Adrenal gland (tissue), 9 donors: ENCODE measurements at regions not wholly inside any gene's neighbourhood (a gene's known extent, or its start where the extent isn't known, plus 50 kb on each side); places are given as distances from the start of the nearest gene placed in this dataset.

Source experiments
- DNase-seq, 7 donors: peaks; one replicate each; pipeline ENCODE4 v3.0.0-alpha.2; 2019 to 2020
- H3K27ac ChIP-seq, 5 donors: fragments of 200-600 bp; sonication (generic) in 4 of 5; 1 replicate in 3 of 5; 2 replicates in 2 of 5; pipeline versions ENCODE4 v1.5.1 to v1.8.0; 2016 to 2020; ENCODE audit warnings: mild to moderate bottlenecking in 1 of 5
- H3K27me3 ChIP-seq: fragments of 200-600 bp; 2 replicates; pipeline ENCODE4 v1.8.0; 2021
- H3K36me3 ChIP-seq, 2 donors: fragments of 200-600 bp; replicated peaks in 1 of 2; 1 replicate in 1 of 2; 2 replicates in 1 of 2; pipeline versions ENCODE4 v1.5.1 to v1.8.0; 2018 to 2022
- H3K4me1 ChIP-seq, 2 donors: fragments of 200-600 bp; replicated peaks in 1 of 2; 1 replicate in 1 of 2; 2 replicates in 1 of 2; pipeline versions ENCODE4 v1.5.1 to v1.8.0; 2018 to 2021
- H3K4me3 ChIP-seq, 4 donors: fragments of 200-600 bp; sonication (generic) in 3 of 4; one replicate each; pipeline ENCODE4 v1.5.1; 2016 to 2018
- H3K9me3 ChIP-seq, 3 donors: fragments of 200-600 bp; sonication (generic) in 1 of 3; replicated peaks in 1 of 3; 1 replicate in 2 of 3; 2 replicates in 1 of 3; pipeline versions ENCODE4 v1.5.1 to v1.8.0; 2016 to 2021
- POLR2A ChIP-seq, 2 donors: fragments of 450-650 bp; IDR thresholded peaks; one replicate each; pipeline ENCODE4 v1.6.1; 2017; ENCODE audit warnings: antibody characterized with exemption in 2 of 2, mild to moderate bottlenecking in 2 of 2, moderate library complexity in 1 of 2
- WGBS, 4 donors: extraction: QIAGEN DNeasy Blood & Tissue Kit in 2 of 4; methylation state at CpG; one replicate each; pipeline versions ENCODE4 v1.1.5 to v1.1.7; 2013 to 2017; 5-methylcytosine and 5-hydroxymethylcytosine counted together
- intact Hi-C, 2 donors: fragments of 100-400 bp; cut with DNase I; formaldehyde crosslinking; loops; one replicate each; pipeline versions ENCODE4 v1.14.1 to v1.15.0; 2022 to 2023
- TF ChIP-seq, protein P1 (sequence below), 6 experiments: fragments of 450-650 bp in 4 of 6; fragments of 200-600 bp in 2 of 6; sonication (generic) in 1 of 6; IDR thresholded peaks; 1 replicate in 5 of 6; 2 replicates in 1 of 6; pipeline versions ENCODE4 v1.5.1 to v1.8.0; 2016 to 2021; ENCODE audit warnings: antibody characterized with exemption in 6 of 6, mild to moderate bottlenecking in 2 of 6, moderate library complexity in 1 of 6
- donor health status: healthy with polysubstance abuse.
- donor health status: Bipolar disorder and iron deficiency.
- donor health status: DM: yes; HTN: yes; CAD: no.
- donor health status: DM: no; HTN: no; CAD: no.
- donor health status: DM: no; HTN: no; CAD: no.

DNA sequence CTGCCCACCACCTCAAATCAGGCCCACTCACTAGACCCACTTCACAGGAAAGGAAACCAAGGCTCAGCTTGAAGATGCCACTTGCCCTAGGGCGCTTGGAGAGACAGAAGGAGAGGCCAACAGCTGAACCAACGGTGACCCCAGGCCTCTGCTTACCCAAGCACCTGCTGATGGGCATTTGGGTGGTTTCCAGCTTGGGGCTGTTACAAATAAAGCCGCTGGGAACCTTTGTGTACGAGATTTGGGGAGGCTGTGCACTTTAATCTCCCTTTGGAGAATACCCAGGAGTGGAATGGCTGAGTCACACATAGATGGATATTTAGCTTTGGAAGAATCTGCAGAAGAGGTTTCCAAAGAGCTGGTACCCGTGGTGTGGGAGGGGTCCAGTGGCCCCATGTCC lies 50.9 kb upstream of the LINC01488 start:
- no peak for DNase-seq
- TF ChIP-seq, protein P1, sequence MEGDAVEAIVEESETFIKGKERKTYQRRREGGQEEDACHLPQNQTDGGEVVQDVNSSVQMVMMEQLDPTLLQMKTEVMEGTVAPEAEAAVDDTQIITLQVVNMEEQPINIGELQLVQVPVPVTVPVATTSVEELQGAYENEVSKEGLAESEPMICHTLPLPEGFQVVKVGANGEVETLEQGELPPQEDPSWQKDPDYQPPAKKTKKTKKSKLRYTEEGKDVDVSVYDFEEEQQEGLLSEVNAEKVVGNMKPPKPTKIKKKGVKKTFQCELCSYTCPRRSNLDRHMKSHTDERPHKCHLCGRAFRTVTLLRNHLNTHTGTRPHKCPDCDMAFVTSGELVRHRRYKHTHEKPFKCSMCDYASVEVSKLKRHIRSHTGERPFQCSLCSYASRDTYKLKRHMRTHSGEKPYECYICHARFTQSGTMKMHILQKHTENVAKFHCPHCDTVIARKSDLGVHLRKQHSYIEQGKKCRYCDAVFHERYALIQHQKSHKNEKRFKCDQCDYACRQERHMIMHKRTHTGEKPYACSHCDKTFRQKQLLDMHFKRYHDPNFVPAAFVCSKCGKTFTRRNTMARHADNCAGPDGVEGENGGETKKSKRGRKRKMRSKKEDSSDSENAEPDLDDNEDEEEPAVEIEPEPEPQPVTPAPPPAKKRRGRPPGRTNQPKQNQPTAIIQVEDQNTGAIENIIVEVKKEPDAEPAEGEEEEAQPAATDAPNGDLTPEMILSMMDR (IDR thresholded peaks at IDR 0.05) = no peak
- no peak for TF ChIP-seq POLR2A (IDR thresholded peaks at IDR 0.05)
- 64 to 93% (median 85%) methylated on average over 4 to 5 of the region's 5 CpGs for WGBS, 4 donors
- Histone ChIP-seq H3K9me3 (no peaks in the 10 kb centered on the region), H3K27me3 (peaks cover 2% of the 10 kb centered on the region), H3K4me1 (no peaks in the 10 kb centered on the region), H3K36me3 (no peaks in the 10 kb centered on the region), H3K27ac (no peak overlapping the region), H3K4me3 (no peak overlapping the region)
- intact Hi-C loops = no loop called here

DNA sequence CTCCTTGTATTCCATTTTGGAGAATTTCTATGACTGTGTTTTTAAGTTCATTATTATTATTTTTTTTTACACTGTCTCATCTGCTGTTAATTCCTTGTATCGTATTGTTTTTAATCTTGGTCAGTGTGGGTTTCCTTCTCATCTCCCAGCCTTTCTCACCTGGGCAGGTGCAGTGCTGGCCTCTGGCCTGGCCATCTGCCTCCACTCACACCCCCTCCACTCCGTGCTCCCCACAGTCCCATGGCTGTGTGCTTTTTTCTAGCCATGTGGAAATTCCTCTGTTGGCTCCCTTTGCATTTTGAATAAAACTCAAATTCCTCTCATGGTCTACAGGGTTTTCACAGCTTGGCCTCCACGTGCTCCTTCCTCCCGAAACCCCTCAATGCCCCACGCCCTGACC lies 50.3 kb upstream of the LINC01488 start:
- Histone ChIP-seq H3K27ac (no peak overlapping the region), H3K9me3 (no peaks in the 10 kb centered on the region), H3K4me3 (no peak overlapping the region), H3K27me3 (peaks cover 2% of the 10 kb centered on the region), H3K36me3 (no peaks in the 10 kb centered on the region), H3K4me1 (no peaks in the 10 kb centered on the region)
- intact Hi-C loops = no loop called here
- DNase-seq = no peak
- TF ChIP-seq, protein P1 (IDR thresholded peaks at IDR 0.05) = no peak
- no peak for TF ChIP-seq POLR2A (IDR thresholded peaks at IDR 0.05)
- 75 to 91% (median 80%) methylated on average over 5 of the region's 5 CpGs for WGBS, 4 donors
